A673 (cell line): ENCODE measurements at regions not wholly inside any gene's neighbourhood (a gene's known extent, or its start where the extent isn't known, plus 50 kb on each side); places are given as distances from the start of the nearest gene placed in this dataset.

ENCODE experiments used
- EZH2 ChIP-seq: fragments of 200-600 bp; sonication (generic); IDR thresholded peaks from 2 replicates; pipeline ENCODE4 v1.6.1; 2017; ENCODE audit warnings: borderline replicate concordance, low read depth, mild to moderate bottlenecking, mixed read lengths, antibody characterized with exemption, low read length; ENCODE audit not compliant: poor library complexity, severe bottlenecking
- TF ChIP-seq, protein P1 (sequence below): fragments of 300-800, 200-600 bp; sonication (generic); conservative IDR thresholded peaks from 2 replicates; pipeline ENCODE4 v1.5.1; 2017; ENCODE audit warnings: low read depth, mild to moderate bottlenecking, antibody characterized with exemption, low read length, moderate library complexity, mixed read lengths

DNA sequence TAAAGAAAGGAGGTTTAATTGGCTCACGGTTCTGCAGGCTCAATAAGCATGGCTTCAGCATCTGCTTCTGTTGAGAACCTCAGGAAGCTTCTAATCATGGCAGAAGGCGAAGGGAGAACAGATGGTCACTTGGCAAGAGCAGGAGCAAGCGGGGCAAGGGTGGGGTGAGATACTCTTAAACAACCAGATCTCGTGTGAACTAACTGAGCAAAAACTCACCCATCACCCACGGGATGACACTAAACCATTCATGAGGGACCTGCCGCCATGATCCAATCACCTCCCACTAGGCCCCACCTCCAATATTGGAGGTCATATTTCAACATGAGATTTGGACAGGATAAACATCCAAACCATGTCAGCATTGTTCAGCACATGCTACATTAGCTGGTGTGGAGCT lies 89.1 kb upstream of the HAND1 start:
- TF ChIP-seq, protein P1, sequence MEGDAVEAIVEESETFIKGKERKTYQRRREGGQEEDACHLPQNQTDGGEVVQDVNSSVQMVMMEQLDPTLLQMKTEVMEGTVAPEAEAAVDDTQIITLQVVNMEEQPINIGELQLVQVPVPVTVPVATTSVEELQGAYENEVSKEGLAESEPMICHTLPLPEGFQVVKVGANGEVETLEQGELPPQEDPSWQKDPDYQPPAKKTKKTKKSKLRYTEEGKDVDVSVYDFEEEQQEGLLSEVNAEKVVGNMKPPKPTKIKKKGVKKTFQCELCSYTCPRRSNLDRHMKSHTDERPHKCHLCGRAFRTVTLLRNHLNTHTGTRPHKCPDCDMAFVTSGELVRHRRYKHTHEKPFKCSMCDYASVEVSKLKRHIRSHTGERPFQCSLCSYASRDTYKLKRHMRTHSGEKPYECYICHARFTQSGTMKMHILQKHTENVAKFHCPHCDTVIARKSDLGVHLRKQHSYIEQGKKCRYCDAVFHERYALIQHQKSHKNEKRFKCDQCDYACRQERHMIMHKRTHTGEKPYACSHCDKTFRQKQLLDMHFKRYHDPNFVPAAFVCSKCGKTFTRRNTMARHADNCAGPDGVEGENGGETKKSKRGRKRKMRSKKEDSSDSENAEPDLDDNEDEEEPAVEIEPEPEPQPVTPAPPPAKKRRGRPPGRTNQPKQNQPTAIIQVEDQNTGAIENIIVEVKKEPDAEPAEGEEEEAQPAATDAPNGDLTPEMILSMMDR = no peak
- no peak for TF ChIP-seq EZH2
